Putamen (tissue), 1 donor: ENCODE measurements at regions not wholly inside any gene's neighbourhood (a gene's known extent, or its start where the extent isn't known, plus 50 kb on each side); places are given as distances from the start of the nearest gene placed in this dataset.
"Not testable (repeated sequence)": the region's sequence is repeated elsewhere in the genome, so short reads cannot be mapped to it uniquely, and the experiment has no call there.

Experiments
- DNase-seq: peaks from one replicate; pipeline ENCODE4 v3.0.0-alpha.2; 2016; ENCODE audit warnings: low spot score

DNA sequence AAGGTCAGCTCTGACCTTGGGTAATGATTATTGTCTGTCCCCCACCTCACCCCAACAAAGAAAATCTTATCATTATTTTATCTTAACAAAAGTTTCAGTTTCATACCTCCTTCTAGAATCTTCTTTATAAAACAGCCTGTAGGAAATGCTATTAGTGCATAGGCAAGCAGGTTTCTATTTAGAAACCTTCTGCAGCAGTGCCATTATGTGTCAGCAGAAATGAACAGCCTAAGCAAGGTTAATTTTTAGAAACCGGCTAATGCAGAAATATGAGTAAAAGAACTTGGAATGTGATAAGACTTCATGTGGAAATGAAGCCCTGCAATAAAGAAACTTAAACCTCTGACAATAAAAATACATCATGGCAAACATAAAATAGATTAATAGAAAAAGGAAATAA is 814.4 kb downstream of the FSCB start:
- DNase-seq, result no peak

DNA sequence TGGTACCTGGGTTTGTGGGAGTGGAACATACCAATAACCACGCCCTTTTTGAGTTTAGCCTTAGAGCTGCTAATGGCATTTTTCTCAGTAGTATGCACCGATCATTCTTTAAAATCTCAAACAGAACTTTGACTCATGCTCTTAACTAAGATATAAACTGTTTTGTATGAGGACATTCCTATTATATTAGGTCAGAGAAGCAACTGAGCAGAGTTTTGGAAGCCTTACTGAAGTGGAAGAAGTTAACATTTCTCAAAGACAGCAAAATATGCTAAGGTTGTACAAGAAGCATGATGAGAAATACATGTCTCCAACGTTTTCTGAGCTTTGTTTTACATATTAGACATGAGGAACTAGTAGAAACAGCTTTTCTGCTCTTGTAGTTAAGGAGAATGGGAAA is 819.2 kb downstream of the FSCB start:
- no peak for DNase-seq

DNA sequence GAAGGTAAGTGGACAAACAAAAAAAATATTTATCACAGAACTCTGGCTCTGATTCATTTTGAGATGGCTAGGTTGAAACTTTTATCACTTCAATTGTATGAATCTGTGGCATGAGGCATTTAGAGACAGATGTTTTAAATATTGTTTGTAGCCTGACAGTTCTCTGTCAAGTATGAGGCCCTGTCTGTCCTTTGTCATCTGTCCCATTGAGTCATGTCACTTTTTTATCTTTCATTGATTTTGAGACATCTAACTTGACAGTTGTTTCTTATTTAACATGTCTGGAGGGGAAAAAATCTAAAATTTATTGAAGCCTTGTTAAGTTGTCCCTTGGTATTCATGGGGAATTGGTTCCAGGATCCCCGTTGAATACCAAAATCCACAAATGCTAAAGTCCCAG is 829.5 kb downstream of the FSCB start:
- DNase-seq, result no peak

DNA sequence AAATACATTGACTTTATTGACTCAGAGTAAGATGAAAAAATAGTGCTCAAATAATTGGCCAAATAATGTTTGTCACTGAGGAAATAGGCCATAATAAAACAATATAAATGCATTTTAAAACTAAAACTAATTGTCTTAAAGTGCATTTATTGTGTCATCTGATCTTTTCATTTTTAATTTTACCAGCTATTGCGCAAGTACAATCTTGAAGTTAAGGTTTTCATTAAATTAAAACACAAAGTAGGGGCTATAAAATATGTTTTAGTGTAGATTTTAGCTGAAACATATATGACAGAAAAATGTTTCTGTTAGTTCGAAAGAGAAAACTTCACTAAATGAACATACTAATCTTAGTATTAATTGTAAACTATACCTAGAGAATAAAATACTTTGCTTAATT is 832.8 kb downstream of the FSCB start:
- DNase-seq, result no peak

DNA sequence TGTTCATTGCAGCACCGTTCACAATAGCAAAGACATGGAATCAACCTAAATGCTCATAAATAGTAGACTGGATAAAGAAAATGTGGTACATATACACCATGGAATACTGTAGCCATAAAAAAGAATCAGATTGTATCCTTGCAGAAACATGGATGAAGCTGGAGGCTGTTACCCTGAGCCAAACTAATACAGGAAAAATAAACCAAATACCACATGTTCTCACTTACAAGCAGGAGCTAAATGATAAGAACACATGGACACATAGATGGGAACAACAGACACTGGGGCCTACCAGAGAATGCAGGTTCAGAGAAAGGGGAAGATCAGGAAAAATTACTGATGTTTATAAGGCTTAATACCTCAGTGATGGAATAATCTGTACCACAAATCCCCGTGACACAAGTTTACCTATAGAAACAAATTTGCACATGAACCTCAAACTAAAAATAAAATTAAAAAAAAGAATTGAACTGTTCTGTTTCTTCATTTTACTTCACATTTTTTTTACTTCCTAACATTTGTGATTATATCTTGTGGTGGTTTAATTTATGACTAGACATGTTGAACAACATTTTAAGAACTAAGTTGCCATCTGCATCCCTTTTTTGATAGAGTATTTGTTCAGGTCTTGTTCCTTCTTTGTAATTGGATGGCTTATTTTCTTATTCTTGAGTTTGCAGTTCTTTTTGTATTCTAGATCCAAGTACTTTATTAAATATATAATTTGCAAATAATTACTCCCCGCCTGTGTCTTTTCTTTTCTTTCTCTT is 835.2 kb downstream of the FSCB start:
- no peak for DNase-seq

DNA sequence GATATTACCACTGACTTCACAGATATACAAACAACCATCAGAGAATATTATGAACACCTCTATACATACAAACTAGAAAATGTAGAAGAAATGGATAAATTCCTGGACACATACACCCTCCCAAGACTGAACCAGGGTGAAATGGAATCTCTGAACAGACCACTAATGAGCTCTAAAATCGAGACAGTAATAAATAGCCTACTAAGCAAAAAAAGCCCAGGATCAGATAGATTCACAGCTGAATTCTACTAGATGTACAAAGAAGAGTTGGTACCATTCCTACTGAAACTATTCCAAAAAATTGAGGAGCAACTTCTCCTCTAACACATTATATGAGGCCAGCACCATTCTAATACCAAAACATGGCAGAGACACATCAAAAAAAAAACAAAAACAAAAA is 837.7 kb downstream of the FSCB start:
- DNase-seq, result no peak

DNA sequence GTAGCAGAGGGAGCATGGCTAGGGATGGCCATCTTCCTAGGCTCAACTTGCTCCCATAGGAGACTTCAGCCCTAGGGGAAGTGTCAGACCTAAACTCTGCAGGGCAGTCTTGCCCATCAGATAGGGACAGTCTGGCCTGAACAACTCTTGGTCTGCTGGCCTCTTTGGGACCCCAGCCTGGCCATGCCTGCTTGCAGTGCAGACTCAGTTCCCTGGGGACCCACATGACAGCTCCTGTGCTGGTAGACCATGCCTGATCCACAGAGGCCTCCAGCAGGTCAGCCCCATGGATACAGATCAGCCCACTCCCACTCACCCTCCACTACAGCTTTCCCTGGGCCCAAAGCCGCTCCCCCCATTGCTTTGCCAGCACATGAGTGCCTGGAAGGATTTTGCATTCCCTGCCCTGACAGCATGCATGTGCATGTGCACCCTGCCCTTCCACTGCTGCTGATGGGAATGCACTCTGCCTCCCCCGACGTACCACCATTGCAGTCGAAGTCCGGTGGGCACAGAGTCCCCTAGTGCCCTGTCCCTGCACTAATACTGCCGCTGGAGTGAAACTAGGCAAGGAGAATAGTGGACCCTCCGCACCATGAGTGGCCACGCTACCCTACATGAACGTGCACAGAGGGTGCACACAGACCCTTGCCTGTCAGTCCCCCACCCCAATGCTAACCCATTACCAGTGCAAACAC is 841.4 kb downstream of the FSCB start:
- no peak for DNase-seq

DNA sequence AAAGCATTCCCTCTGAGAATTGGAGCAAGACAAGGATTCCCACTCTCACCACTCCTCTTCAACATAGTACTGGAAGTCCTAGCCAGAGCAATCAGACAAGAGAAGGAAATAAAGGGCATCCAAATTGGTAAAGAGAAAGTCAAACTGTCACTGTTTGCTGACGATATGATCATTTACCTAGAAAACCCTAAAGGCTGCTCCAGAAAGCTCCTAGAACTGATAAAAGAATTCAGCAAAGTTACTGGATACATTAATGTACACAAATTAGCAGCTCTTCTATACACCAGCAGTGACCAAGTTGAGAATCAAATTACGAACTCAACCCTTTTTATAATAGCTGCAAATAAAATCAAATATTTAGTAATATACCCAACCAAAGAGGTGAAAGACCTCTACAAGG is 851.9 kb downstream of the FSCB start:
- DNase-seq, result not testable (repeated sequence)

DNA sequence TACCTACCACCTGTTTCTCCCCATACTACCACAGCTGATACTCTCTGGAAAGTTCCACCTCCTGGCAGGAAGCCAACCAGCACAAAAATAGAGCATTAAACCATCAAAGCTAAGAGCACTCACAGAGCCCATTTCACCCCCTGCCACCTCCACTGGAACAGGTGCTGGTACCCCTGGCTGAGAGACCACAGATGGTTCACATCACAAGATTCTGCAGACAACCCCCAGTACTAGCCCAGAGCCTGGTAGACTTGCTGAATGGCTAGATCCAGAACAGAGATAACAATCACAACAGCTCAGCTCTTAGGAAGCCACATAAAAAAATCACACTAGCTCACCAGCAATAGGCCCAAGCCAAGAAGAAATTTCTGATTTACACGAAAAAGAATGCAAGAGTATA is 855.2 kb downstream of the FSCB start:
- DNase-seq, result no peak

DNA sequence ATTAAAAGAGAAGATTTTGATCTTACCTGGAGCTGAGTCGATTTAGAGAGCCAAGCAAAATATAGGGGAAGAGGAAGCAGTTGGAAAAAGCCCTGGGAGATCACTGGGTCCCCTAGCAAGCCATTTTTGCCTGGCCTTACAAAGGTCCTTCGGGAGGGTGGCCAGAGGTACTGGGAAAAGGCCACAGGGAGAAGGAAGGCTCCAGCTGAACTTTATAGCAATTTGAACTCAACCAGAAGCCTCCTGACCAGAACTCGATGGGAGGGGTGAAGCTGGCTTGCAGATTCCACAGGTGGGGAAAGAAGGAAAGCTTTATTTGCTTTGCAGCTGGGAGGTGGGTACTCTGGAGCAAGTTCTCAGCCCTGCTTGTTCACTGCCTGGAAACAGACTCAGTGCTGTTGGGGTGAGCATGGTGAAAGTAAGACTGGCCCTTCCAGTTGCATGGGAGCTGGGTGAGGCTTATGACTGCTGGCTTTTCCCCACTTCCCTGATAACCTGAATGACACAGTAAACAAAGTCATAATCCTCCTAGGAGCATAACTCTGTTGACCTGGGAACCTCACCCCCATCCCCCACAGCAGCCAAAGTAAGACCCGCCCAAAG is 855.8 kb downstream of the FSCB start:
- no peak for DNase-seq

DNA sequence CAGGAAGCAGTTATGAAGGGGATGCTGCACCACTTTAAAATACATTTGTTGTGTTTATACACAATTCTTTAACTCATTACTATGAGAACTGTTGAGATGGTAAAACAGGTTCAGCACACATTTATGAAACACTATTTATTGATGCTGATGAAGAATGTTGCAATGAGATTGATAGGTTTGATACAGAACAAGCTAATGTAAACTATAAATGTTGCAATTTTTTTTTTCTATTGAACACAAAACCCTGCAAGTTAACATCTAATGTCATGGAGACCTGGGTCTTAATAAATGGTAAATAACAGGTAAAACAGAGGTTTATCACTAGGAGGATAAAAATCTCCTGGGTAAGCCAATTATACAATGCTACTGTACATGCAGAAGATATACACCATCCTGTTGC is 857.6 kb downstream of the FSCB start:
- no peak for DNase-seq

DNA sequence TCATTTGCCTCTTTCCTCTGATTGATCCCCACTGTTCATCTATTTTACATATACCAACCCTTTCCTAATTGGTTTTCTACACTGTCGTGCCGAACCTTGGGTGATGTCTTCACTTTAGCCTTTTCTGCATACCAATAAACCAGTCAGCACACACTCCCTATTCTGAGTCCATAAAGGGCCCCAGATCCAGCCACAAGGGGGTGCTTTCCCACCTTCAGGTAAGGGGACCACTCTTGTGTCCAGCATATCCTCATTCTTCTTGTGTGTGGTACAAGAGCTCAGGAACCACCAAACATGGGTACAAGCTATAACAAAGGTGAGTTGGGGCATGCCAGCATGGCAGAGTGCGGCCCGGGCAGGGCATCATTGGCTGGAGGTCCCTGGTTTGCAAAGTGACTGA is 859.8 kb downstream of the FSCB start:
- no peak for DNase-seq

DNA sequence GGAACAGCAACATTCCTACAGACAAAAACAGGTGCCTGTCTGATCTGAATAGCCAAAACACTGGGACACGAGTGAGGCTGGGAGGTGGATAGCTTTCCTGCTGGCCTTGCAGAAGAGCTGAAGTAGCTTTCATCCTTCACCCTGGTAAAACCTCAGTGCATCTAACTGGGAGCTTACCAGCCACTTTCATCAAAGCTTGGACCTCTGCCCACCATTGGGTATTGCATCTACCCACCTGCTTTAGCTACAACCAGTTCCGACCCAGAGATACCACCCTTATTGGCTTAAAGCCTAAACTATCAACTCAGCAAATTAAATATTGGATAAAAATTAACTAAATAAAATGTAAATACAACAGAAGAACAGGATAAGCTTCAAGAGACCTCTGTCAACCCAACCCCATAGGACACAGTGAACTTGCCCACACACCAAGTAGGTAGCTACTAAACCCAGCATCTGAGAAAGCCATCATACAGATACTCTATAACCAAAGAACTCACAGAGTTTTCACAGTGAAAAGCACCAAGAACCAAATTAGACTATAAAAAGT is 866.3 kb downstream of the FSCB start:
- DNase-seq, result no peak

DNA sequence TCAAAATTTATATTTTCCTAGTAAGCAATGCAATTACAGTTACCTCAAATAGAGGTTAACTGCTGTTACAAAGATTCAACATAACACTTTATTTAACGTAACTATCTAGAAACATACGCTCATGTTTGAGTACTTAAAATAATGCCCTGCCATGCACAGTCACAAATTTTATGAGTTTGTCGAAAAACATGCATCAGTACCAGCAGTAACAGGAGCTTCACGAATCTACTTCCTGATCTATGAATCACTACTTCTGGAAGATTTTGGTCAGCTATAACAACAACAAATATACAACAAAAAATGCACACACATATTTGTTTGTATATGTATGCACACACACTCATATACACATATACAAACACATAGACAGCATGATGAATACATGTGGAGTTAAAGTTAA is 881.8 kb downstream of the FSCB start:
- no peak for DNase-seq

DNA sequence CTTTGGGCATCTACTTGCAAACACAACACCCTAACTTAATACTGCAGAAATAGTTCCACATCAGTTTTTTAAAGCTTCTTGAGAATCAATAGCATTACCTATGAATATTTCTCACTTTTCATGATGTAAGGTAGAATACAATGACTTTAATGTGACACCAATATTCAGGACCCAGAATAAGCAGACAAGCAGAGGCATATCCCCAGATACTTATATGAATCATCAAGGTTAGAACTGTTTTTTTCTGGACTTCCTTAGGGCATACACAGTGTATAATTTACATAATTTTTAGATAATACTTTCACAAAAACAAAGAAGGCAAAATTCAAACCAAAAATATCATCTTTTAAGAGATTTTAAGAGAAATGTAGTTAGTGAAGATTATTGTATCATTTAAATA is 885.8 kb downstream of the FSCB start:
- DNase-seq, result no peak

DNA sequence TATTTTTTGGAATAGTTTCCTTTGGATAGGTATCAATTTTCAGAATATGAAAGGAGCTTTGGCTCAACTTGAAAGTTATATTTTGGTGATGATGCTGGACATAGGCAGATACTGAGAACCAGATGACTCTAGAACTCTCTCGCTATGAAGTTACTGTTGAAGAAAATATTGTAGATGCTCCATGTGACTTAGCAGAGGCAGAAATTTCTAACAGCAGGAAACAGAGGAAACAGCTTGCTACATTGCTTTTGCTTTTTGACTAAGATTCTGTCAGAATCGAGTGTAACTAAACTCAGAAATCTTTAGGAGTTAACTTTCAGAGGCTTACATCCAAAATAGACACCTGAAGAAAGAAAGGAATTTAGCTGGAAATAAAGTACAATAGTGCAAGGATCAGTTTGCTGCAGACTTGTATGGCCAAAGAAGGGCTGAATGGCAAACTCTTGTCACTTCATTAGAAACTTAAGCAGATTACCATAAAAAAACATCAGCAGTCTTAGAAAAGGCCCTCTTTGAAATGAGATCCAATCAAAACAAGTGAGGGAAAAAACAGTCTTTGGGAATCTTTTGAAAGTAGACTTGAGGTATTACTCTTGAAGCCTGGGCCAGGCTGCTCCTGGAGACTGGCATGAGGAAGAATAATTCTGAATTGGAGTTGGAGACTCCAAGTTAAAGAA is 911.8 kb downstream of the FSCB start:
- DNase-seq, result no peak

DNA sequence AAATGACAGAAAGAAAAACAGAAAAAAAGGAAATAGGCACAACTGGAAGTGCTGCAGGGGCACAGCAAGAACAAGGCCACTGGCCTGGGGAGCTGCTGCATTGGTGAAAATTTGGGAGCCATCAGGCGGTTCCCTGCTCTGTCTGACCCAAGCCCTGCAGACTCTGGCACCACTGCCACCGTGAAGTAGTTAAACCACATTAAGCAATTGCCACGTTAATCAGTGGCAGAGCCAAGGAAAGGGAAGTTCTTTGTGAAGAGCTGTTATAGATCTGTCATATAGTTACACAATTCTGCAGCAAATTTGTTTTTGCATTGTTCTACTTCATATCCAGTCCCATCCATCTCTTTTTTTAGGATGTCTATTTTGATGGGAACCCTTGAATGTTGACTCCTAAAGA is 915.3 kb downstream of the FSCB start:
- no peak for DNase-seq

DNA sequence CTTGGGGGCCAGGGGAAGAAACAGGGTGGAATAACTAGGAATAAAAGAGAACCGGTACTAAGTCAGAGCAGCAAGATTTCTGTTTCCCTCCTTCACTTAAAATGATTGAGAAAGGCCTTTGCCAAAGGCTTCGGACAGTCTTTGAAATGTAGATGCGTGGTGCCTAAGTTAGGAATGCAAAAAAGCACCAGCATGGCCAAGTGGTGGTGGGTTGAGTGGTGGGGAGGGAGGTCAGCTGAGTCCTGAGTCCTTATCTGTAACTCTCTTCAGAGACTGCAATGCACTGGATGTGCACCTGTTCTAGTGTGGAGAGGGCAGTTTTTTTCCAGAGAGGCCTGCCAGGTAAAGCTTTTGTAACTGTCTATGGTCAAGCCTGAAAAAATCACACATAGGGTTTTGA is 919.9 kb downstream of the FSCB start:
- no peak for DNase-seq

DNA sequence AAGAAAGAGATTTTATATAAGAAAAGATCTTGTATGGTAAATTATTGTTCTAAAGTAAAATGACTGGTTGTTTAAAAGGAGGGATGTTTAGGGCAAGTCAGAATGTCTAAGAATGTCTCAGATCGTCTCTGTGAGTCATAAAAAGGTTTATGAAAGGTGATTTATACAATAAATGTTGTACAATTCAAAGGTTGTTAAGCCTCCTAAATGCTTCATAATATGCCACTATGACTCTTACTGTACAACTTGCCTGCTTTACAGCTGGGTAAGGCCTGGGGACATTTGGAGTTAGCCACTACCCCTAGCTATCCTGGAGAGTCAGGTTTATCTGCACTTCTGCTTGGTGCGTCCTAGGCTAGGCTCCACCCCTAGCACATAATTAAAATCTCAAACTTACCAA is 927.4 kb downstream of the FSCB start:
- no peak for DNase-seq

DNA sequence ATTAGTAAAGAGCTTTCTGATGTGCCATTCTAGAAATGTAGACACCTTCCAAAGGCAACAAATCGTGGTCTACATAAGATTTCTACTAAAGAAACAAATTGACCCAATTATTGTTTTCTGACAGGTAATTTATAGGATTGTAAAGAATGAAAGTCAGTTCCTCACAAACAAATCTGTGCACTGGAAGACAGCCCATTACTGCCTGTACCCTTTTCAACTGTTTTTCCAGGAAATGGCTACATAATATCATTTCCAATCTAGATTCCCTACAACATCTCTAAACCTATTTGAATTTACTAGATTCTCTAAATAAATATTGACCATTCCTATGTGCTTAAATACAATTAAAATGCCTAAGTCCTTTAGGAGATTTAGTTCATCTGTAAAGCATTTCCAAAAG is 939.1 kb downstream of the FSCB start:
- DNase-seq, result no peak

DNA sequence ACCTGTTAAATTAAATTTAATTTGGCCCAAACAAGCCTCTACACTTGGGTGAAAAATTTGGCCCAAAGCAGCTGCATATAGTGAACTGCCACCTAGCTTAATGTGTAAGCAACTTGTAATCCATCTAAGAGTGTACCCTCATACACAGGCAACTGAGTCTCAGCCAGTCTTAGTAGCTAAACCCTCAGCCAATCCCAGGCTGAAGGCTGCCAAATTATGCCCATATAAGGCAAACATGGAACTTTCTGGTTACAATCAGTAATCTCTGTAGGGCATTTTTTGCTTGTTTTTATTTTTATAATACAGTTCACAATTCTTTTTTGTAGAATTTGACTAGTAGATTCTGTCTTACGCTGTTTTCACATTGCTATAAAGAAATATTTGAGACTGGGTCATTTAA is 958.7 kb downstream of the FSCB start:
- DNase-seq, result no peak

DNA sequence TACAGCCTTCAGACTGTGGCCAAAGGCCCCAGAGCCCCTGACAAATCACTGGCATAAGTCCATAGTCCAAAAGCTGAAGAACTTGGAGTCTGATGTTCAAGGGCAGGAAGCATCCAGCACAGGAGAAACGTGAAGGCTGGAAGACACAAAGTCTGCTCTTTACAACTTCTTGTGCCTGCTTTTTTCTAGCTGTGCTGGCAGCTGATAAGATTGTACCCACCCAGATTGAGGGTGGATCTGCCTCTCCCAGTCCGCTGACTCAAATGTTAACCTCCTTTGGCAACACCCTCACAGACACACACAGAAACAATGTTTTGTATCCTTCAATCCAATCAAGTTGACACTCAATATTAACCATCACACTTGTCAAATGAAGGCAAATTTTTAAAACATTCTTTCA is 959.5 kb downstream of the FSCB start:
- not testable (repeated sequence) for DNase-seq

DNA sequence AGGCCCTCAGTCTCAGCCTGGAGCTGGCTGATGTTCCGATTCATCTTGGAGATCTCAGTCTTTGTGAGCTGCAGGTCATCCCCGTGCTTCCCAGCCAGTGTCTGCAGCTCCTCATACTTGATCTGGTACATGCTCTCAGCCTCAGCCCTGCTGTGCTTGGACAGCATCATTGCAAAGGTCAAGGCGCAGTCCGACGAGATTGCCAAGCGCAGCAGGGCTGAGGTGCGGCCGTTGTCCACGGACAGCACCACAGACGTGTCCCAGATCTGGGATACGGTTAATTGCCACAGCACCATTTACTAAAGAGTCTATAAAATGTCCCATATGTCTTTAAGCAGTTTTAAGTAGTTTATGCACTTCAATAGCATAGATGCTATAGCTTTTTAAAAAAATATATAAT is 965.7 kb downstream of the FSCB start:
- no peak for DNase-seq
